Gastroesophageal sphincter (tissue), 3 donors: ENCODE measurements at regions not wholly inside any gene's neighbourhood (a gene's known extent, or its start where the extent isn't known, plus 50 kb on each side); places are given as distances from the start of the nearest gene placed in this dataset.

Experiments
- CTCF ChIP-seq, 4 experiments: fragments of 200-600 bp in 2 of 4; fragments of 450-650 bp in 2 of 4; sonication (generic) in 1 of 4; IDR thresholded peaks; one replicate each; pipeline ENCODE4 v1.5.1; 2017 to 2019; ENCODE audit warnings: antibody characterized with exemption in 4 of 4, mild to moderate bottlenecking in 2 of 4, moderate library complexity in 2 of 4
- EP300 ChIP-seq: sonication (generic); formaldehyde crosslinking; IDR thresholded peaks from one replicate; pipeline ENCODE4 v1.6.1; 2017; ENCODE audit warnings: antibody characterized with exemption, mild to moderate bottlenecking
- POLR2A ChIP-seq, 2 donors: fragments of 450-650 bp; IDR thresholded peaks; one replicate each; pipeline ENCODE4 v1.6.1; 2017; ENCODE audit warnings: antibody characterized with exemption in 2 of 2, mild to moderate bottlenecking in 2 of 2, moderate library complexity in 1 of 2
- POLR2AphosphoS5 ChIP-seq: sonication (generic); formaldehyde crosslinking; IDR thresholded peaks from one replicate; pipeline ENCODE4 v1.6.1; 2017; ENCODE audit warnings: antibody characterized with exemption

GRCh38 chr18:45156946-45157345, 458.3 kb upstream of the SLC14A2 start:
- TF ChIP-seq EP300 (no peak), CTCF (IDR thresholded peaks at IDR 0.05) (no peak), POLR2A (IDR thresholded peaks at IDR 0.05) (no peak), POLR2AphosphoS5 (no peak)
